ENCODE measurements at regions not wholly inside any gene's neighbourhood (a gene's known extent, or its start where the extent isn't known, plus 50 kb on each side); places are given as distances from the start of the nearest gene placed in this dataset.

- no peak for TF ChIP-seq CTCF (IDR thresholded peaks at IDR 0.05)
- TF ChIP-seq POLR2A (IDR thresholded peaks at IDR 0.05): no peak
These were observed 332.7 kb downstream of the RAPGEF2 start for GRCh38 chr4:159435561-159436023.

All from sigmoid colon (tissue), 3 donors.